ENCODE measurements at regions not wholly inside any gene's neighbourhood (a gene's known extent, or its start where the extent isn't known, plus 50 kb on each side); places are given as distances from the start of the nearest gene placed in this dataset.

- H3K4me1 ChIP-seq: no peaks in the 10 kb centered on the region
- H3K36me3 ChIP-seq (ENCODE audit: insufficient read depth in 1 of 2, low read depth in 1 of 2): no peaks in the 10 kb centered on the region
- WGBS, 3 donors: 85 to 86% (median 85%) methylated on average over 9 of the region's 9 CpGs
These were observed 547.3 kb downstream of the CDK5RAP2 start for GRCh38 chr9:120032639-120033038.

DNA sequence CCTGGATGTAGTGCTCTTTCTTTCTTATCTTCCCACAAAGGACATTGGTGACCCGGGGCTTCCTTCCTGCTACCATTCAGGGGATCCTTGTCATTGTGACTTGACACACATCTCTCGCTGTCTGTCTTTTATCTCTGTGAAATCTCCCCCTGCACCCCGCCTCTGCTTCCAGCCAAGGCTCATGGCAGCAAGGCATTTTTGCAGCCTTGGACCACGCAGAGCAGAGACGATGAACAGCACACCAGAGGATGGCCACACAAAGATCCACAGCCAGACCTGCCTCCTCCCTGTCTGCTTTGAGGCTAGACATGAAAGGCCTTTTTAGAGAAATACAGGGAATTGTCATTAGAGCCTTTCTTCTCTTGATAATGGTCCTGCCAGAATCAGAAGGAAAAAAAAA lies 549.1 kb downstream of the CDK5RAP2 start:
- Histone ChIP-seq H3K4me1 (no peaks in the 10 kb centered on the region), H3K4me3 (no peak overlapping the region), H3K9me3 (no peaks in the 10 kb centered on the region), H3K36me3 (ENCODE audit: insufficient read depth in 1 of 2, low read depth in 1 of 2) (no peaks in the 10 kb centered on the region), H3K27me3 (ENCODE audit: insufficient read depth in 3 of 3, low read length in 2 of 3) (no peaks in the 10 kb centered on the region), H3K27ac (no peak overlapping the region)
- ATAC-seq (no peak), DNase-seq (no peak)
- WGBS, 3 donors: 47 to 67% (median 62%) methylated on average over 5 of the region's 5 CpGs
- intact Hi-C loops (cut with DNase I): no loop called here
- TF ChIP-seq CTCF (IDR thresholded peaks at IDR 0.05): no peak

More at GRCh38 chr9:120032639-120033038, 547.3 kb downstream of the CDK5RAP2 start:
- H3K27ac ChIP-seq: no peak overlapping the region
- TF ChIP-seq CTCF (IDR thresholded peaks at IDR 0.05): no peak
- H3K27me3 ChIP-seq (ENCODE audit: insufficient read depth in 3 of 3, low read length in 2 of 3): no peaks in the 10 kb centered on the region
- ATAC-seq: no peak
- no peak overlapping the region for H3K4me3 ChIP-seq
- intact Hi-C loops (cut with DNase I): no loop called here
- DNase-seq: no peak
- no peaks in the 10 kb centered on the region for H3K9me3 ChIP-seq

GRCh38 chr9:120018550-120018949 lies 561.4 kb downstream of the CDK5RAP2 start:
- Histone ChIP-seq H3K27ac (no peak overlapping the region), H3K4me3 (no peak overlapping the region), H3K36me3 (ENCODE audit: insufficient read depth in 1 of 2, low read depth in 1 of 2) (no peaks in the 10 kb centered on the region), H3K27me3 (ENCODE audit: insufficient read depth in 3 of 3, low read length in 2 of 3) (no peaks in the 10 kb centered on the region), H3K9me3 (no peaks in the 10 kb centered on the region), H3K4me1 (no peaks in the 10 kb centered on the region)
- intact Hi-C loops (cut with DNase I): no loop called here
- ATAC-seq: no peak
- DNase-seq: no peak
- TF ChIP-seq CTCF (IDR thresholded peaks at IDR 0.05): no peak

DNA sequence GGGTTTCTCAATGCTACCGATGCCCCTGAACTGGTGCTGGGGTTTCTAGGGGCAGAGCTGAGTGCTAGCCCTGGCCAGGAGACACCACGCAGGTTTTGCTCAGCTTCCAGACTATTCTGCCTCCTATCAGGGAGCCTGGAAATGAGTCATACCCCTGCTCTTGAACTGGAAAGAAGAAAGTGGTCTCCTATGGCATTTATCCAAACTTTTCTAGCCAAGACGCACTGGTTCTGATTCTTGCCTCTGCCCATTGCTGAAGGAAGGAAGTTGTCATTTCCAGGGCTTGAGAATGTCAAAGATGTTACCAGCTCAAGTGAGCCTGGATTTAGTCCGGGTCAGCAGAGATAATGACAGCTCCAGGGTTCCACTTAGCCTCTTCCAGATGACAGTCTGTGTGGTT lies 561.9 kb downstream of the CDK5RAP2 start:
- no peaks in the 10 kb centered on the region for H3K9me3 ChIP-seq

More for the DNA sequence above, 561.9 kb downstream of the CDK5RAP2 start:
- intact Hi-C loops (cut with DNase I): no loop called here
- H3K36me3 ChIP-seq (ENCODE audit: insufficient read depth in 1 of 2, low read depth in 1 of 2): no peaks in the 10 kb centered on the region
- H3K4me3 ChIP-seq: no peak overlapping the region
- no peaks in the 10 kb centered on the region for H3K4me1 ChIP-seq
- no peak for TF ChIP-seq CTCF (IDR thresholded peaks at IDR 0.05)
- WGBS, 3 donors: 55 to 72% (median 65%) methylated on average over 4 of the region's 4 CpGs
- no peak overlapping the region for H3K27ac ChIP-seq
- ATAC-seq: no peak
- H3K27me3 ChIP-seq (ENCODE audit: insufficient read depth in 3 of 3, low read length in 2 of 3): no peaks in the 10 kb centered on the region
- DNase-seq: no peak

Measured in psoas muscle (tissue), 7 donors.